ENCODE measurements at regions not wholly inside any gene's neighbourhood (a gene's known extent, or its start where the extent isn't known, plus 50 kb on each side); places are given as distances from the start of the nearest gene placed in this dataset.

DNA sequence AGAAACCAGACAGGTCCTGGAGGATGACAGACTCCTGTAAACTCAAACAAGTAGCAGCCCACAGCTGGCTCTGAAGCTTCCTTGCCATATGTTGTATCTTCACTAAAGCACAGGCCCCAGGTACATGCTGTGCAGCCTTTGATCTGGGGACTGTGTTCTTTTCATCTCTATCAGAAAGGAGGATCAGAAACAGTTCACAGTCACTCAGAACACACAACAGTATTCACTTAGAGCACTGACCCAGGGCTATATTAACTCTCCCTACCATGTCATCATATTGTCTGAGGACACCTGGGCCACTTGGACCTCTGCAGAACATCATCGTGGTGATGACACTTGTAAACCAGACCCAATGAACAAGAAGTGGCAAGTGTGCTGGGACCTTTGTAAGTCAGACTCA, 222.0 kb downstream of the SETD4 start:
- TF ChIP-seq CTCF (conservative IDR thresholded peaks at IDR 0.05; ENCODE audit: low read length) (no peak), EZH2phosphoT487 (IDR thresholded peaks at IDR 0.05; ENCODE audit: borderline replicate concordance, low read depth, low read length) (no peak)

Data from OCI-LY7 (cell line).